Epithelial cell of proximal tubule (primary cell): ENCODE measurements at regions not wholly inside any gene's neighbourhood (a gene's known extent, or its start where the extent isn't known, plus 50 kb on each side); places are given as distances from the start of the nearest gene placed in this dataset.

ENCODE experiments used
- DNase-seq: peaks from one replicate; pipeline ENCODE4 v3.0.0-alpha.2; 2011; ENCODE audit warnings: low read depth
- H3K4me3 ChIP-seq: 2 replicates; pipeline ENCODE4 v1.5.1; 2011; ENCODE audit warnings: low read depth, mild to moderate bottlenecking, low read length
- TF ChIP-seq, protein P1 (sequence below): conservative IDR thresholded peaks from 2 replicates; pipeline ENCODE4 v1.5.1; 2012; ENCODE audit warnings: low read depth, mild to moderate bottlenecking, low read length

DNA sequence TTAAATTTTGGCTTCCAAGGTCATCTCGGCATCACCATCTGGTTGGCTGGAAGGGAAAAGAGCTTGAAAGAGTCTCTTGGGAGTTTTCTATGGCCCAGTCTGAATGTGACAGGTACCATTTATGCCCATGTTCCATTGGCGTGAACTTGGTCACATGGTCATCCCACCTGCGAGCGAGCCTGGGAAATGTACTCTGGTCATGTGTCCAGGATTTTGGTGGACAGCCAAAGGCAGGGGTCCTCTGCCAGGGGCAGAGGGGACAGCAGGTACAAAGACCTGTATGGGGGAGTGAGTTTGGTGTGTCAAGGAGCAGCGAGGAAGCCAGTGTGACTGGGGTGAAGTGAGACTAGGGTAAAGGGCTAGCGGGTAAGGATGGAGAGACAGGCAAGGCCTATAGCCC, 112.6 kb downstream of the CDC5L start:
- TF ChIP-seq, protein P1, sequence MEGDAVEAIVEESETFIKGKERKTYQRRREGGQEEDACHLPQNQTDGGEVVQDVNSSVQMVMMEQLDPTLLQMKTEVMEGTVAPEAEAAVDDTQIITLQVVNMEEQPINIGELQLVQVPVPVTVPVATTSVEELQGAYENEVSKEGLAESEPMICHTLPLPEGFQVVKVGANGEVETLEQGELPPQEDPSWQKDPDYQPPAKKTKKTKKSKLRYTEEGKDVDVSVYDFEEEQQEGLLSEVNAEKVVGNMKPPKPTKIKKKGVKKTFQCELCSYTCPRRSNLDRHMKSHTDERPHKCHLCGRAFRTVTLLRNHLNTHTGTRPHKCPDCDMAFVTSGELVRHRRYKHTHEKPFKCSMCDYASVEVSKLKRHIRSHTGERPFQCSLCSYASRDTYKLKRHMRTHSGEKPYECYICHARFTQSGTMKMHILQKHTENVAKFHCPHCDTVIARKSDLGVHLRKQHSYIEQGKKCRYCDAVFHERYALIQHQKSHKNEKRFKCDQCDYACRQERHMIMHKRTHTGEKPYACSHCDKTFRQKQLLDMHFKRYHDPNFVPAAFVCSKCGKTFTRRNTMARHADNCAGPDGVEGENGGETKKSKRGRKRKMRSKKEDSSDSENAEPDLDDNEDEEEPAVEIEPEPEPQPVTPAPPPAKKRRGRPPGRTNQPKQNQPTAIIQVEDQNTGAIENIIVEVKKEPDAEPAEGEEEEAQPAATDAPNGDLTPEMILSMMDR = no peak
- H3K4me3 ChIP-seq = no peak overlapping the region
- no peak for DNase-seq

DNA sequence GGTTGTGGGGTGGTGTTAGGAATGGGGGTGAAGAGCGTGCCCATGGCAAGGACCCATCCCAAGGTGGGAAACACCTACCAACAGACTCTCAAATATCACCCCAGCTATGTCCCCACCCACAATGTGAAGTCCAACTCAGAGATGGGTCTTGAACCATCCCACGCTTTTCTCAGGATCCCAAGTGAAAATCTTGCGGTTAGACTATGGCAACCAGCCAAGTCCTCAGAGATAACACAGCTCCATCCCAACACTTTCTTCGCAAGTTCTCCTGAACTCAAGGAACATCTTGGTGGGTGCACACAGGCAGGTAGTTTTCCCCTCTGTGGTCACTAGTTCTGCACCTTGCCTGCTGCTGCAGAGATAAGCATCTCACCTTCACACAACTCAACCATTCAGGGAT, 116.0 kb downstream of the CDC5L start:
- H3K4me3 ChIP-seq = no peak overlapping the region
- TF ChIP-seq, protein P1 = no peak
- no peak for DNase-seq

DNA sequence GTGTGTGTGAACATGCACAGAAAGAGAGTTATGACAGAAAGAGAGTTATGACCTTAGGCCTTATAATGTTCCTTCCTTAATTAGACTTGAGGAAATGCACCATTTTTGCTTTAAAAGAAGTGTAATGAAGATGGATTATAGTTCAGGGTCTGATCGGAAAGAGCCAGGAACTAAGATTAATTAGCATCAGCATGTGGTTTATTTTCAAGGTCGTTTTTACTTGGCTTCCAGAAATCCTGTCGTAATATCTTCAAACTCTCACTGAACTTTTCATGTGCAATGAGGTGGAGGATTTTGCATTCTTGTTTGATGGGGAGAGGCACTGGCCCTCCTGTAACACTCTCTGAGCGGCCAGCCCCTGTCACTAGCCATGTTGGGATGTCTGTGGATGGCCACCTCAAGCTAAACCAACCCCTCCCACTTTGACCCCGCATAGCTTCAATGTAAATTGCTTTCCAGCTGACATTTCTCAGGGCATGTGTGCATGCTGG, 116.8 kb downstream of the CDC5L start:
- TF ChIP-seq, protein P1 = no peak
- DNase-seq = no peak

DNA sequence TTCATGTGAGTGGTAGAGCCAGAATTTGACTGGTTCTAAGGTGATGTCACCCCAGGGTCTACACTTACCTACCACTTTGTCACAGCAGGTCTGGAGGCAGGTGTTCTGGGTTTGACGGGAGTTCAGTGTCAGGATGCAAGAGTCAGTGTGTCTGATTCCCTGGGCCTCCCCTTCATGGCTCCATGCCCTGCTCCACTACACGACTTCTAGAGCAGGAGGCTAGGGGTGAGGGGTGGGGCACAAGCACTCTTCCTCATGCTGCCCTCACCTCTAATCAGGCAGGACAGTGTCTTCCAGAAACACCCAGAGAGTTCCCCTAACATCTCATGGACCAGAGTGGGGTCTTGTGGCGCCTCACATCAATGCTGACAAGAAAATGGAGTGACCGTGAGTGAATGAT, 118.2 kb downstream of the CDC5L start:
- no peak for DNase-seq
- TF ChIP-seq, protein P1 = no peak
- H3K4me3 ChIP-seq = no peak overlapping the region

More for the DNA sequence above, 116.8 kb downstream of the CDC5L start:
- H3K4me3 ChIP-seq = no peak overlapping the region

DNA sequence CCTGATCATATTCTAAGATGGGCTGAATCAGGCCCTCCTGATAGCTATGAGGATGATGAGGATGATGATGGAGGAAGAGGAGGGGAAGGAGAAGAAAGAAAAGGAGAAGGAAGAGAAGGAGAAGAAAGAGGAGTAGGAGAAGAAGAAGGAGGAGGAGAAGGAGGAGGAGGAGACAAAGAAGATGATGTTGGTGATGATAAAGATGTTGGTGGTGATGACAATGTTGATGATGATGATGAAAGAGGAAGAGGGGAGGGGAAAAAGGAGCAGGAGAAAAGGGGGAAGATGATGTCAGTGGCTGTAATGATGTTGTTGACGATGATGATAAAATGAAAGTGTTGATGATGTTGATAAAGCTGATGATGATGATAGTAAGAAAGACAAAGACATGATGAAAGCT, 119.5 kb downstream of the CDC5L start:
- H3K4me3 ChIP-seq = no peak overlapping the region
- TF ChIP-seq, protein P1 = no peak
- no peak for DNase-seq

DNA sequence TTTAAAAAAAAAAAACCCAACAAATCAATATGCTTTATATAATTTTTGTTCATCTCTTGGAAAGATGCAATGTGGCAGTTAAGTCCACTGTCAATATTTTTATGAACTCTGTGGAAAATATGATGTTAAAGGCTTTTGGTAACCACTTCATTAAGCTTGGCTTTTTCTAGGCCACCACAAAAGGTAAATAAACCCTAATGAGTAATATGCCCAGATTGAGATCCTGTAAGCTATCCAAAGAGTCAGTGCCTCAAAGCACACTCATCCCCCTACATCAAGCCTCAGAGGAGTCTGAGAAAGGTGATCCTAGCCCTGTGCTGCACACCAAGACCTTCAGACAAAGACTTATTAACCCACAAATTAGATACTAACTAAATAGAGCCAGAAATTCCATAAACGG, 121.1 kb downstream of the CDC5L start:
- no peak overlapping the region for H3K4me3 ChIP-seq
- TF ChIP-seq, protein P1 = no peak
- DNase-seq = no peak

DNA sequence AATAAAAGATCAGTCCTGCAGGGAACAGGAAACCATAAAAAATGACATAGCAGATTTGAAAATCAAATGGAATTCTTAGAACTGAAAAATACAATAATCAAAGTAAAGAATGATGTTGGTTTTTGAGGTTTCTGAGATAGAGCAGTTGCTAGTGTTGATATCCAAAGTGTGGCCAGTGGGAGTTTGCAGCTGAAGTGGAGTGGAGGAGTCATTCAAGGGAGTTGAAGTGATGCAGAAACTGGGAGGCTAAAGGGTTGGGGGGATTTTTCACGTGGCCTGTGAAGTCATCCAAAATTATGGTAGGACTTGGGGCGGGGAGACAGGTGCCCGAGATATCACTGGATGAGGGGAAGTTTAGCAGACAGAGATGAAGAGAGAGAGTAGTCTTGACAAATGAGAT, 123.6 kb downstream of the CDC5L start:
- no peak for DNase-seq

More for the DNA sequence above, 123.6 kb downstream of the CDC5L start:
- no peak overlapping the region for H3K4me3 ChIP-seq
- TF ChIP-seq, protein P1 = no peak
